ENCODE measurements at regions not wholly inside any gene's neighbourhood (a gene's known extent, or its start where the extent isn't known, plus 50 kb on each side); places are given as distances from the start of the nearest gene placed in this dataset.

GRCh38 chr14:86933958-86934595 lies 1058.9 kb downstream of the GALC start:
- no peak for TF ChIP-seq CTCF (IDR thresholded peaks at IDR 0.05)
- no peak for TF ChIP-seq POLR2AphosphoS5 (IDR thresholded peaks at IDR 0.05; ENCODE audit: low read depth, low read length)
- no peak for TF ChIP-seq SIN3A (IDR thresholded peaks at IDR 0.05; ENCODE audit: borderline replicate concordance, insufficient read depth, low read depth, low read length)

Measured in Panc1 (cell line).